GM18858 (cell line): ENCODE measurements at regions not wholly inside any gene's neighbourhood (a gene's known extent, or its start where the extent isn't known, plus 50 kb on each side); places are given as distances from the start of the nearest gene placed in this dataset.
"Not testable (repeated sequence)": the region's sequence is repeated elsewhere in the genome, so short reads cannot be mapped to it uniquely, and the experiment has no call there.

ENCODE experiments used
- ATAC-seq: cut with Tn5 transposase; IDR thresholded peaks from one replicate; pipeline ENCODE4 v1.9.1; 2021; ENCODE audit not compliant: unreplicated experiment

DNA sequence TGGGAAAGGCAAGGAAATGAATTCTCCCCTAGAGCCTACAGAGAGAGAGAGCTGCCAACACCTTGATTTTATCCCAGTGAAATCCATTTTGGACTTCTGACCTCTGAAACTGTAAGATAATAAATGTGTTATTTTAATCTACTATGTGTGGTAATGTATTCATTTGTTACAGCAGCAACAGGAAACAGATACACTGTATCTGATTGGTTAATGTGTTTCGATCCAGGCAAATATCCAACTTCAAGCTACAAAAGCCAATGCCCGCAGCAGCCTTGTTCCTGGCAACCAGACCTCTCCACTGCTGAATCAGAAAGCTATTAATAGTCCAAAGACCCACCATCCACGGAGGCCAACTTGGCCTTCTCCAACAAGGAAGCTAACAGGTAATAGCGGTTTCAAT, 318.1 kb downstream of the PTTG2 start:
- no peak for ATAC-seq

DNA sequence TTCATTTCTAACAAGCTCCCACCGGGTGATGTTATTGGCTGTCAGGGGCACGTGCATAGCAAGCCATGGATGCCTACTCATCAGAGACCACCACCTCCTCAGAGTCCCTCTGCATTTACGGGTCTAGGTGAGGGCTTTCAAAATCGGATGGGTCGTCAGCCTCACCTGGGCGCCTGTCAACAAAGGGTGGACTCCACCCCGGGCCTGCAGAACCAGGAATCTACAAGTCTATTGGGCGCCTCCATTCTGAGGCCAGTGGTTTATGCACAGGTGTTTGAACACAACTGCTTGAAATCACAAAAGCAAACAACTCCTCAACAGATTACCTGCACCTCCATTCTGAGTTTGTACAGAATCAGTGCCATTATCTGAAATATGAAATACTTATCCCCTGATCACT, 318.9 kb downstream of the PTTG2 start:
- ATAC-seq: no peak

DNA sequence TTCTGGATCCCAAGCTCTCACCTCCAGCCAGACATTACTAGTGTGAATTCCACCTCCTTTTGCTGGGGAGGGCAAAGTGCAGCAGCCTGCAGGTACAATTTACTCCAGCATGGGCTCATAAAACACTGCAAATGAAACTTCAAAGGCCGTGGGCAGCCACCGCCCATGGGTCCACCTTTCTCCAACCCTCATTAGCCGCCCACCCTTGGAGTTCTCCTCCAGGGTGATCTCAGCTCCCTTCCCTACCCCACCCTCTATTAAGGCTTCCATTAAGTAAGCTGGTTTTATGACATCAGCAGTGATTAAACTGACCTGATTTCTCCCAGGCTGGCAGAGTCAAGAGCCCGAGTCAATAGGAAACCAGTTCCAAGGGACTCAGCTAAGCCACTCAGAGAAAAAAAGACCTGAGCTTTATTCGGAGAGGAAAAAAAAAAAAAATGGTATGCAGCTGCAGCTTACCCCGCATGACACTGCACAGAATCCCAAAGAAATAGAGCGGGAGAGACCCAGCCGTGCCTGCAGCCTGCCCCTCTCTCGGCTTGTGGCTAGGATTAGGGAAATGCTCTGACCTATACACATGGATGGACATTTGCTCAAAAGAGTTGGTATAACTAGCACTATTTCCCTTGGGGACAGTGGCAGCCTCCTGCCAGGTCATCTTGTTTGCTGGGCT, 319.6 kb downstream of the PTTG2 start:
- ATAC-seq: no peak

DNA sequence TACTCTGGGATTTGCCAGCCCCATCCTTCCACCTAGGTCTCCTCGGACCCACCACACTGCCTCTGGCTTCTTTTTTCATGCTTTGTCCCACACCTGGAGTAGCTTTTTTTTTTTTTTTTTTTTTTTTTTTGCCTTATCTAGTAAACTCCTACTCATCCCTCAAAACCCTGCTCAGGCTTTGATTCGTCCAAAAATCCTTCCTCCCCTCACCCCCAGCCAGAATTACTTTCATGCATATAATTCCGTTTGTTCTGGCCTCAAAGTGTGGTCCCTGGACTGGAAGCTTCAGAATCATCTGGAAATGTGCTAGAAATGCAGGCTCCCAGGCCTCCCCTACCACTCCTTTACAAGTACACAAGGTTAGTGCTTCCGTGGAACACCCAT, 320.1 kb downstream of the PTTG2 start:
- ATAC-seq: no peak

DNA sequence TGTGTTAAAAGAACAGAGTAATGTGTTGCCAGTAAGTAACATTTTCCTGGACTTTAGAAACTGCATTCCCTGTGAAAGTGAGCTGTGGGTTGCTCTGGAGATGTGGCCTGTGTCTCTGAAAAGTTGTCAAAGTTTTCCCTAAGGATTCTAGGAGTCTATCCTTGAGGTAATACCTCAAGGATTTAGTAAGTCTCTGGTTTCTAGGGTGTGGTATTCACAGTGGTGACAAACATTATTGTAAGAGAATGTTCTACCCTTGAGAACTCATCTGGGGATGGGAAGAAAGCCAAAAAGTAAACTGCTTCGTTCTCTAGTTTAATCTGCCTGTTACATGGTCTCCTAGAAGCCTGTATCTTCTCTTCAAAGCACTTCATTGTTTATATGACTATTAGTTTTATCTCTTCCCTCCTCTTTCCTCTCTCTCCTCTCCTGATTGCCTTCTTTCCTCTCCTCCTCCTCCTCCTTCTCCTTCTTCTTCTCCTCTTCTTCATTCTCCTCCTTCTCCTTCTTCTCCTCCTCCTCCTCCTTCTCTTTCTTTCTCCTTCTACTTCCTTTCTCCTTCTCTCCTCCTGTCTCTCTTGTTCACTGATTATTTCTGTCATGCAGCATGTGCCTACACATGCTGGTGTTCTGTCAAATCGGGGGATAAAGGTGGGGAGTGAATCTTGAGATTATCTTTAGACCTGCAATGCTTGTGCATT, 321.3 kb downstream of the PTTG2 start:
- no peak for ATAC-seq

DNA sequence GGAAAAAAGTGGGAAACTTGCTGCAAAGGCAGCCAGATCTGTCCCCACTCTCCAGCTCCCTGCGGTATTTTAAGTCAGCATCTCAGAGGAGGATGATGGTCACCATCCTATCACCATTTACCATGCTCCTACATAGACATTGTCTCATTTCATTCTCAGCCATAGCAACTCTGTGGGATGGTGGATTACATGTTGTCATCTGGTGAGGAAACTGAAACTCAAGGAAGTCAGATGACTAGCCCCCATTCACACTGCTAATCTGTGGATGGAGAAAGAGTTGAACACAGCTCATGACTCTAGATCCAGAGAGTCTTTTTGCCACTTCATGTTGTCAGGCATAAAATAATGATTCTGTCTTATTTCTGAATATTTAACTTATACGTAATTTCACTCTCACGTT, 323.5 kb downstream of the PTTG2 start:
- no peak for ATAC-seq

DNA sequence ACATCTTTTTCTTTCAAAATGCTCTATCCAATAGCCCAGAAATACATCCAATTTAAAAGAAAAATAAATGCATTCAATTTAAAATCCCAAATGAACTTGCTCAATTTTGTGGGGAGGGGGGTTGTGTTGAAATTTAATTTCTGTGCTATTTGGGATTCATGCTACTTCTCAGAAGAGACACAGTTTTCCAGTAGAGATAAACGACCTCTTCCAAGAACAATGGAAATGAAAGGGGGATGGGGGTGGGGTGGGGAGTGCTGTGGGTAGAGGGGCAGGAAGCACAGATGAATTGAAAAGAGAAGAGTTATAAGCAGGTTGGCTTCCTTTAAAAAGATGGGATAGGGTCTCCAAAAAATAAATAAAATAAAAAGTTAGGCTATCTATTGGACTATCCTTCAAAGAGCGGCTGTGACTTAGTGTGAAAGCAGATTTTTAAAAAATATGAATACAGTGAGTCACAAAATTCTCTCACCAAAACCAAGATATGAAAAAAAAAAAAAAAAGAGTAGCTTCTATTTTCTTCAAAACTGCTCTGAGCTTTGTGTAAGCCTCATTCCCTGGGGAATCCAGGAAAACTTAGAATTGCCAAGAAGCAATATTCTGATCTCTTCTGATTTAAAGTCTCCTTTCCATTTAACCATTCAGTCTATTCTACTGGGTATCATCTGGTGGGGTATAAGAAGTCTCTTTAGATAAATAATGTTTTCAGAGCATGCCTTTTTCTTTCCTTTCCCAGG, 324.3 kb downstream of the PTTG2 start:
- no peak for ATAC-seq

DNA sequence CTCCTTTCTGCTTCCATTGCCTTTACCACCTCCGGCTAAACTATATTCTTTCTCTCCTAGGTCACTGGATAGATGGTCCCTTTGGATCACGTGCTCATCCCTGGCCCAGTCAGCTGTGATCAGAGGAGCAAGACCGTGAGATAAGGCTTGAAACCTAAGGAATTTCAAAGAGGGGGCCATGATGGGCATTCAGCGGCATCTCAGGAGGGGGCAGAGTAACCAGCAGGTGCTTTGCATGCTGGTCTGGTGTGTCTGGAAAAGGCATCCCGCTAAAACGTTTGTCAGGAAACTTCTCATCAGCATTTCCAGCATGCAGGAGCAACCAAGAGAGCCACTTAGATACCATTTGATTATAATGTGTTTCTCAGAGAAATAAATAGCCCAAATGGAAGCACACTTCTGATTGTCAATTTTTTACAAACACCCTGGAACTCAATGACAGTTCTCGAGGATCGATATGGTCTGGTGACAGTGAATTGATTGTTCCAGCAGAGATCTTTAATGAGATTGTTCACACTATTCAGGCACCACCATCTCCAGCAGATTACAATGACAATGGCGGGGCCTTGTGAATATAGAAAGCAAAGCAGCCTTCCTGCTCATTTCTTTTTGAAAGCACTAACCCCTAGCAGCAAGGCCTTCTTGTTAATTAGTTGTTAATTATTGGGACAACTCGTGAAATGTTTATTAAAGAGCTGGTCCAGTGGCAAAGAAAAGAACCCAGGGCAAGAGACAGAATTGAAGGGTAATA, 327.1 kb downstream of the PTTG2 start:
- no peak for ATAC-seq

DNA sequence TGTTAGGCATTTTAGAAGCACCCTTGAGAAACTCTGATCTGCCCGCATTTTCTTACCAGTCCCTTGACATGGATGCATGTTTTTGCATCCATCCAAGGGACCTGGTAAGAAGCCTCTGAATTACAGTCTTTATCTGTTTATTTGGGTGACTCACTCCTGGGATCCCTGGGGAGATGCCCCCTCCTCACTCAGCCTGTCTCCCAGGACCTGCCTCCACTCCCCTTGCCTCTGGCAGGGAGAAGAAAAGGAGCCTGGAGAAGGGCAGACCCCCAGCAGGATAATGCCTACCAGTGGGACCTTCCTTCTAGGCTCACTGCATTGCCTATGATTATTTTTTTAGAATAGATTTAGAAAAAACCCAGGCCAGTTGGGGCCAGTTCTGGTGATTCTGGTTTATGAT, 329.4 kb downstream of the PTTG2 start:
- ATAC-seq: no peak

DNA sequence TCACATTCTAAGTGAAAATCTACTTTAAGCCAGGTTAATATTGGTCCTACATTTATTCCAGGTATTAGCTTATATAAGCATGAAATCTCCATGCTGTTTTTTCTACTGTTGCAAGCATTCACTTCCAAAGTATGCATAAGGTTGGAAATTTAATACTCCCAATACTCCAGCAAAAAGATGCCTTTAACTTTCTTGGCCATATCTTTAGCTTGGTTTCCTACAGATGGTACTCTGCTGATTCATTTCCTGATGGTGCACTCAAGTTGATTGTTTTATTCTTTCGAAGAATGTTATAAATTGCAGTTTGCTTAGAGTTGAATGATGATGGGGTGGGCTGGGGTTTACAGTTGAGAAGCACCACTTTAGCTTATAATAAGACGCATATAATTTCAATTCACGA, 330.2 kb downstream of the PTTG2 start:
- ATAC-seq: no peak

DNA sequence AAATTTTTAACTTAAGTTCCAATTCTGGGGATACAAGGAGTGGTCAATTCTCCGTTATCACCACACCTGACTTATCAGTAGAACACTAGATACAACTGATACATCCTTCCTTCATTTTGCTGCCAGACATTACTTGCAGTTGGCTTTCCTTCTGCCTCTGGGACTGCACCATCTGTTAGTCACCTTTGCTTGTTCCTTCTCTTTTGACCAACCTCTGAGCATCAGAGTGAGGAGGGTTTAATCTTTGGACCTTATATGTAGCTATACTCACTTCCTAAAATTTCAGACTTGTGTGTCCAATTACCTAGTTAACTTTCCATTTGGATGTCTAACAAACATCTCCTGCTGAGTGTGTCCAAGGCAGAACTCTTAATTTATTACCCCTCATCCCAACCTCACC, 330.7 kb downstream of the PTTG2 start:
- no peak for ATAC-seq

DNA sequence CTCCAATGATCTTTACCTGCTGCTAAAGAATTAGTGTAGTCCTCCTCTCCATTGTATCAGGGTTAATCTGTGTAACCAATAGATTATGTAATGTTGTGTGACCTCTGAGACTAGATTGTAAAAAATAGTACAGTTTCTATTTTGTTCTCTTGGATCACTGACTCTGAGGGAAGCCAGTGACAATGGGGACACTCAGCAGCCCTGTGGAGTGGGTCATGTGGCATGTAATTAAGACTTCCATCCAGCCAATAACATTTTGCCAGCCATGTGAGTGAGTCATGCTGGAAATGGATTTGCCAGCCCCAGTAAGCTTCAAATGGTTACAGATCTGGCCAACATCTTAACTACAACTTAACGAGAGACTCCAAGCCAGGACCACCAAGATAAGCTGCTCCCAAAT, 332.3 kb downstream of the PTTG2 start:
- no peak for ATAC-seq

DNA sequence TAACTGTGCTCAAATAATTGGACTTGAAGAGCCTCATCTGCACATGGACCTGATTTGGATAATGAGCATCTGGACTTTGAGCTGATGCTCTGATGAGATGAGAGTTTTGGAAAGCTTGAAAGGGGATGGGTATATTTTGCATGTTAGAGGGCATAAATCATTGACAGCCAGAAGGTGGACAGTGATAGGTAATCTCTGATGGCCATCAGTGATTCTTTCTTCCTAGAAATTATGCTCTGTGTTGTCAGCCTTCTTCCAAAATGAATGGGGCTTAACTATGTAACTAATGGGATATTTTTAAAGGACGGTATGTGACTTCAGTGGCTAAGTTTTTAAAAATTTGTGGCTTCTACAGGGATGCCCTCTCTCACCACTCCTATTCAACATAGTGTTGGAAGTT, 334.0 kb downstream of the PTTG2 start:
- no peak for ATAC-seq

DNA sequence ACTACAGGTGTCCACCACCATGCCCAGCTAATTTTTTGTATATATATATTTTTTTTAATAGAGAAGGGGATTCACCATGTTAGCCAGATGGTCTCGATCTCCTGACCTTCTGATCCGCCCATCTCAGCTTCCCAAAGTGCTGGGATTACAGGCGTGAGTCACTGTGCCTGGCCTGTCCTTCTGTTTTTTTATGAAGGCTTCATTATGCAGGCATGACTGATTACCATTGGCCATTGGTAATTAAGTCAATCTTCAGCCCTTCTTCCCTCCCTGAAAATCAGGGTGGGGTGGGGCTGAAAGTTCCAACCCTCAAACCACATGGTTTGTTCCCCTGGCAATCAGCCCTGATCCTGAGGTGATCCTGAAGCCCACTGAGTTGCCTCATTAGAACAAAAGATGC, 336.9 kb downstream of the PTTG2 start:
- ATAC-seq: no peak

DNA sequence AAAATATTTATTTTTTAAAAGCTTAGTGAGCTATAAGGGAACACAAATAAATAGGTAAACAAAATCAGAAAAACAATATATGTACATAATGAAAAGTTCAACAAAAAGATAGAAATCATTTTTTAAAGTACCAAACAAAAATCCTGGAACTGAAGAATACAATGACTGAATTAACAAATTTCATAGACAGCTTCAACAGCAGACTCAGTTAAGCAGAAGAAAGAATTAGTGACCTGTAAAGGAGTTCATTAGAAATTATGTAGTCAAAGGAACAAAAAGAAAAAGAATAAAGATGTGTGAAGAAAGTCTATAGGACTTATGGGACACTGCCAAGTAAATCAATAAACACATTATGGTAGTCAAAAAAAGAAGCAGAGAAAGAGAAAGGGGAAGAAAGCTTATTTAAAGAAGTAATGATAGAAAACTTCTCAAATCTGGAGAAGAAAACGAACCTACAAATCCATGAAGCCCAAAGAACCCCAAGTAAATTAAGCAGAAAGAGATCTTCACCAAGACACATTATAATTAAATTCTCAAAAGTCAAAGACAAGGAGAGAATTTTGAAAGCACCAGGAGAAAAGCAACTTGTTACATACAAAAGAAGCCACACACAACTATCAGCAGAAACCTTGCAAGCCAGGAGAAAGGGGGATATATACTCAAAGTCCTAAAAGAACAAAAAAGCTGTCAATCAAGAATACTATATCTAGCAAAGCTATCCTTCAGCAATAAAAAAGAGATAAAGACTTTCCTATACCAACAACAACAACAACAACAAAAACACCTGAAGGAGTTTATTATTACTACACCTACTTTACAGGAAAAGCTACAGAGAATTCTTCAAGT, 338.9 kb downstream of the PTTG2 start:
- ATAC-seq: no peak

DNA sequence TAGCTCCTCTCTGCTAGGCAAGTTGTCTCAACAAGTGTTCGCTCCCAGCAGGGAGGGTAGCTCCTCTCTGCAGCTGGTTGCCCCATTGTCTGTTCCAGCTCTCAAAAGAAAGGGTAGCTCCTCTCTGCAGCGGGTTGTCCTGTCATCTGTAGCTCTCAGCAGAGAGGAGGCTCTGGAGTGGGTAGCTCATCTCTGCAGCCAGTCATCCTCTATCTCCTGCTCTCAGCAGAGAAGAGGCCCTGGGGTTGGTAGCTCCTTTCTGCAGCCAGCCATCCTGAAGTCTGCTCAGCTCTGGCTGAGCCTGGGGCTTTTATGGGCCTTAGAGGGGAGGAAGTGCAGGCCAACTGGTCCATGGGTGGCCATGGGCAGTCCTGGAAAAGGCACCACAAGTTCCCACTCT, 342.7 kb downstream of the PTTG2 start:
- no peak for ATAC-seq

DNA sequence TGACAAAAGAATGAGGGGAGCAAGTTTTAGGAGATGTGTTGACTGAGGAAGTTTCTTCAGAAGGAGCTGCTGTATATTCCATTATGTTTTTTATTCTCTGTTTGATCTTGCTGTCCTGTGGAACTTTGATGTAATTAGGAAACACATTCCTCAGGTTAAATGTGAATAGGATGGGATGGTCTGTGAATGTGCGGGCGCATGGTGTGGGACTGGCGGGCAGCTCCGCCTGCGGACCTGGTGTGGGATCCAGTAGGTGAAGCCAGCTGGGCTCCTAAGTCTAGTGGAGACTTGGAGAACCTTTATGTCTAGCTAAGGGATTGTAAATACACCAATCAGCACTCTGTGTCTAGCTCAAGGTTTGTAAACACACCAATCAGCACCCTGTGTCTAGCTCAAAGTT, 344.3 kb downstream of the PTTG2 start:
- not testable (repeated sequence) for ATAC-seq

DNA sequence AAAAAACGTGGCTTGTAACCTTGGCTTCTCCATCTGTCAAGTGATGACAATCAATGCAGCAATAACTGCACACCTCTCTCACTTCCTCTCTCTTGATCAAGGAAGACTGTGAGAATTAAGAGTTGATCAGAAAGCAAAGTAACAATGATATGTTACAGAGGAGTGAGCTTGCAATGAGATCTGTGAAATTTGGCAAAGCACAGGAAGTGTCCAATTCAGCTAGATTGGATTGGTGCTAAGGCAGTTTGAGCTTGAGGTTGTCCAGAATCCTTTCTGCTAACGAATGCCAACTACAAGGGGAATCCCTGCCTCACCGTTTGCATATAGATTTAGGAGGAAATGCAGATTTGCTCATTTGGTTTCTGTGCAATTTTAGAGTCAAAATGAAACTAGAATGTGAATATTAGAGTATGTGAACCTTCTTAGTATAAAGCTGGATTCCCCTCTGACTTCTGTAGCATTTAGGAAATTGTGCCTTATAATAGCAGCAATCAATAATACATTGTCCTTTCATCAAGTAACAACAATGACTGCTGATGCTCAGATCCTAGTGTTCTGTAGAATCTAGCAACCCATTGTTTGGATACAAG, 346.4 kb downstream of the PTTG2 start:
- ATAC-seq: peak; percentile 46

DNA sequence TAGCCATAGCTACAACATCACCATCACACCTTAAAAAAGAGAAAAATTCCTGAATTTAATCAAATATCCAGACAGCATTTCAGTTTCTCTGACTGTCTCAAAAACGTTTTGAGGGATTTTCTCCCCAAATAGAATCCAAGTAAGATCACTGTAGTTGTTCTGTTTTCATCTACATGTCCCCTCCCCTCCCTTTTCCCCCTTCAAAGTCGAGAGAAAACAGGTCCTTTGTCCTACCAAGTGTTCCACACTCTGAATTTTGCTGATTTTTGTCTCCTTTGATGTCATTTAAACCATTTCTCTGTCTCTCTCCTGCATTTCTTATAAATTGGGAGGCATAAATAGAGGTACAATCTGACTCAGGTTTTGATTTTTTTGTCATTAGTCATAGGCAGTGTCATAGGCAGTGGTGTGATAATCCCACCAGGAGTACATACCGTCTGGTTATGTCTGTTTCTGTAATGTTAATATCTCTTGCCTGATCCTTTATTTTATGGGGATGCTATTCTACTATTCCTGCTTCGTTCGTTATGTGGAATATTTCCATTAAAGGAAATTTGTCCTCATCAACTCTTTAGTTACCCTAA, 348.6 kb downstream of the PTTG2 start:
- ATAC-seq: no peak

DNA sequence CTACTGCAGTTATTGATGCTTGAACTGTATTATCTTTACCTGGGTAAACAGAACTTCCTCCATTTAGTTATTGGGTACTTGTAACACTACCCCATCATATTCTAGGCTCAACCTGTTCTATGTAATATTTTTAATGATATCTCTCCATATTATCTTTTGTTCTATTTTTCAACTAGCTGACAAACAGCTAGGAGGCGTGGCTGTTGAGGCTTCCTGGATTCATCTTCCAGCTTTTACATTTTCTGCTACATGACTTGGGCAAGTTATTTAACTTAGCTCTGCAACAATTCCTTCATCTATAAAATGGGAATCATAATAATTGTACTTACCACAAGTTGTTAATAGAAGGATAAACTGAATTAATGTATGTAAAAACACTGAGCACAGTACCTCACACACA, 349.3 kb downstream of the PTTG2 start:
- ATAC-seq: no peak
